GM12873 (cell line): ENCODE measurements at regions not wholly inside any gene's neighbourhood (a gene's known extent, or its start where the extent isn't known, plus 50 kb on each side); places are given as distances from the start of the nearest gene placed in this dataset.

Experiments
- TF ChIP-seq, protein P1 (sequence below): IDR thresholded peaks from 2 replicates; pipeline ENCODE4 v1.5.1; 2012; ENCODE audit warnings: low read depth, mild to moderate bottlenecking, moderate library complexity, low read length, control low read depth; ENCODE audit not compliant: insufficient read depth; ENCODE audit errors: missing control alignments

DNA sequence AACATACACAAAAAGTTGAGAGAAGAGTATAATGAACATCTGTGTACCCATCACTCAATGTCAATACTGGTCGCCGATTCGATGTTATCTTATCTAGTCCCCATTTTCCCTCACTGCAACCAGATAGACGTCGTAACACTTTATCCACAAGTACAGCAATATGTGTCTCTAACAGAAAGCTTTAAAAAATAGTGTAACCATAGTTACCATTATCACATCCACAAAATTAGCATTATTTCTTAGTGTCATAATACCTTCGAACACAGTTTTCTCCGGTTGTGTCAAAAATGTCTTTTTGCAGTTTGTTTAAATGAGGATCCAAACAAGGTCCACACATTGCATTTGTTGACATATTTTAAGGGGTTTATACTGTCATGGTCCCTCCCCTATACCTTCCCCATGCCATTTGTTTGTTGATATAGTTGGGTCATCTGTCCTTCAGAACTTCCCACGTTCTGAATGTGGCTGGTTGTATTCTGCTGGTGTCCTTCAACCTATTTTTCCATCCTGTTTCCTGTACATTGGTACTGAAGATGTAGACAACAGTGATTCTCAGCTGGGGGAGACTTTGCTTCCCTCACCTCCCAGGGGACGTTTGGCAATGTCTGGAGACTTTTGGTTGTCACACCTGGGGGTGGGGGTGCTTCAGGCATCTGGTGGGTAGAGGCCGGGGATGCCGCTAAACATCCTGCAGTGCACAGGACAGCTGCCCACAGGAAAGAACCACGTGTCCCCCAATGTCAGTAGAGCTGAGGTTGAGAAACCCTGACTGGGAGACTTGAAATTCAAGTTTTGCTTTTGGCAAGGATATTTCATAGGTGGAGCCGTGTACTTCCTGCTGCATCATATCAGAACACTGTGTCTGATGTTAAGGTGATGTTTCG is 72.7 kb upstream of the SPRED2 start:
- TF ChIP-seq, protein P1, sequence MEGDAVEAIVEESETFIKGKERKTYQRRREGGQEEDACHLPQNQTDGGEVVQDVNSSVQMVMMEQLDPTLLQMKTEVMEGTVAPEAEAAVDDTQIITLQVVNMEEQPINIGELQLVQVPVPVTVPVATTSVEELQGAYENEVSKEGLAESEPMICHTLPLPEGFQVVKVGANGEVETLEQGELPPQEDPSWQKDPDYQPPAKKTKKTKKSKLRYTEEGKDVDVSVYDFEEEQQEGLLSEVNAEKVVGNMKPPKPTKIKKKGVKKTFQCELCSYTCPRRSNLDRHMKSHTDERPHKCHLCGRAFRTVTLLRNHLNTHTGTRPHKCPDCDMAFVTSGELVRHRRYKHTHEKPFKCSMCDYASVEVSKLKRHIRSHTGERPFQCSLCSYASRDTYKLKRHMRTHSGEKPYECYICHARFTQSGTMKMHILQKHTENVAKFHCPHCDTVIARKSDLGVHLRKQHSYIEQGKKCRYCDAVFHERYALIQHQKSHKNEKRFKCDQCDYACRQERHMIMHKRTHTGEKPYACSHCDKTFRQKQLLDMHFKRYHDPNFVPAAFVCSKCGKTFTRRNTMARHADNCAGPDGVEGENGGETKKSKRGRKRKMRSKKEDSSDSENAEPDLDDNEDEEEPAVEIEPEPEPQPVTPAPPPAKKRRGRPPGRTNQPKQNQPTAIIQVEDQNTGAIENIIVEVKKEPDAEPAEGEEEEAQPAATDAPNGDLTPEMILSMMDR, result no peak

GRCh38 chr2:65504201-65504600 is 71.8 kb upstream of the SPRED2 start:
- TF ChIP-seq, protein P1, result no peak

GRCh38 chr2:65503746-65504145 is 71.3 kb upstream of the SPRED2 start:
- TF ChIP-seq, protein P1, result no peak

DNA sequence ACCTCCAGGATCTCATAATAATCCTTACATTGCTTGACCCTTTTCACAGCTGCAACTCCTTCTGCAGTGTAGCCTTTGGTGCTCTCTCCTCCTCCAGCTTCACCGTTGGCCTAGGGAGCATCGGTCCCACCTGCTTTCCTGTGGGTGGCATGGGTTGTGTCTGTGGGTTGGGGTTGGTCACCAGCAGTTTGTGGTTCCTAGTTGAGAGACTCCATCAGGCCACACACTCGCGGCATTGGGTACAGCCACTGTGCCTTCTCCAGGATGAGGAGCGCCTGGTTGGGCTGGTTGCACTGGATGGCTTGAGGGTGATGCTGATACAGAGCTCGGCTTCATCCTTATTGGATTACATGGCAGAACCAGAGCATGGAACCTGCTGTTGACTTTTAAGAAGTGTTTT is 69.4 kb upstream of the SPRED2 start:
- TF ChIP-seq, protein P1, result no peak

- TF ChIP-seq, protein P1, result no peak
These were observed 68.7 kb upstream of the SPRED2 start for GRCh38 chr2:65501074-65501473.

- TF ChIP-seq, protein P1, result no peak
These were observed 68.1 kb upstream of the SPRED2 start for GRCh38 chr2:65500310-65501040.

DNA sequence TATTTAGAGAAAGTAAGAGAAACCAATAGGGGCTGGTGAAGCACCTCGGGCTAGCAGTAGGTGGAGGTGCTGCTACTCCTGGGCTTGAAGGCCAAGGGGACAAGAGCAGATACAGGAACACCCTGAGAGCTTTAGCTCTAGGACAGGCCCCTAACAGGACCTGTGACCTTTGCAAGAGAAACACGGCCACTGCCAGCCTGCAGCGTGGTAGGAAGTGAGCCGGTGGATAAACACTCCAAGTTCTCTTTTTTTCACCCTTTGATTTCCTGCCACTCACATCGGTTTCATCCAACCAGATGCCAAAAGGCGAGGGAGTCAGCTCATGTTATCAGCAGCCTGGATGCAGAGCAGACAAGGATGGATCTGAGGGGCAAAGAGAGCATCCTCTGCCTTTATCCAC is 66.8 kb upstream of the SPRED2 start:
- TF ChIP-seq, protein P1, result no peak
